ENCODE measurements at regions not wholly inside any gene's neighbourhood (a gene's known extent, or its start where the extent isn't known, plus 50 kb on each side); places are given as distances from the start of the nearest gene placed in this dataset.

- Histone ChIP-seq H3K27ac (ENCODE audit: extremely low read length, insufficient read depth, low read length) (no peak overlapping the region), H3K9ac (ENCODE audit: insufficient read depth, low read depth, low read length) (no peak overlapping the region), H3K4me2 (ENCODE audit: low read depth, low read length) (no peak overlapping the region), H3K9me3 (ENCODE audit: low read length) (no peaks in the 10 kb centered on the region), H3K27me3 (ENCODE audit: control insufficient read depth in 1 of 2, insufficient read depth in 2 of 2, low read length in 2 of 2) (no peaks in the 10 kb centered on the region), H3K4me3 (replicated peaks in 1 of 3; ENCODE audit: insufficient read depth in 1 of 3, low read depth in 2 of 3, low read length in 3 of 3) (no peak overlapping the region), H3K79me2 (ENCODE audit: insufficient read depth, low read length) (no peaks in the 10 kb centered on the region), H4K20me1 (ENCODE audit: insufficient read depth, low read length) (no peaks in the 10 kb centered on the region), H3K4me1 (ENCODE audit: insufficient read depth, low read length) (no peaks in the 10 kb centered on the region), H3K36me3 (replicated peaks in 1 of 2; ENCODE audit: control insufficient read depth in 1 of 2, insufficient read depth in 2 of 2, low read length in 2 of 2) (no peaks in the 10 kb centered on the region), H2AFZ (ENCODE audit: low read length) (no peak overlapping the region)
- no peak for FAIRE-seq
- no peak for TF ChIP-seq LCORL (IDR thresholded peaks at IDR 0.05)
- TF ChIP-seq LCORL (CRISPR knock-in tag; IDR thresholded peaks at IDR 0.05), result no peak
- TF ChIP-seq SSRP1 (CRISPR knock-in tag; IDR thresholded peaks at IDR 0.05), result no peak
- TF ChIP-seq KLF16 (CRISPR knock-in tag; IDR thresholded peaks at IDR 0.05), result no peak
- TF ChIP-seq RFX3 (CRISPR knock-in tag; IDR thresholded peaks at IDR 0.05), result no peak
- no peak for TF ChIP-seq PRPF4 (IDR thresholded peaks at IDR 0.05; ENCODE audit: low read depth, low read length, poor library complexity, severe bottlenecking)
- no peak for TF ChIP-seq ZNF225 (CRISPR knock-in tag; IDR thresholded peaks at IDR 0.05)
- no peak for TF ChIP-seq STAT5B (CRISPR knock-in tag; IDR thresholded peaks at IDR 0.05)
- TF ChIP-seq ZNF652 (CRISPR knock-in tag; IDR thresholded peaks at IDR 0.05; ENCODE audit: borderline replicate concordance, low read depth), result no peak
- TF ChIP-seq SAP130 (CRISPR knock-in tag; IDR thresholded peaks at IDR 0.05; ENCODE audit: low read depth), result no peak
- ChIA-PET POLR2A (no interaction called here), CTCF (ENCODE audit: low intra/inter-chr PET ratio, low total read pairs) (no interaction called here)
- intact Hi-C loops (cut with micrococcal nuclease; ENCODE audit: unreplicated experiment), result no loop called here
- BruUV-seq (replicated peaks), result no TSS peak
- DNase-seq (ENCODE audit: low spot score), result no peak
- WGBS (ENCODE audit: low lambda C conversion rate), result 14% methylated on average over 4 of the region's 4 CpGs
- in situ Hi-C loops (cut with HindIII; ENCODE audit: extremely low pct_ligation_motif_present, low pct_unique_long_range_greater_than_20kb), result no loop called here
- ATAC-seq, result no peak
These were observed 871.8 kb downstream of the OTOL1 start for GRCh38 chr3:162368417-162368816.

GRCh38 chr3:162369306-162369705 is 872.7 kb downstream of the OTOL1 start:
- H3K27ac ChIP-seq (ENCODE audit: extremely low read length, insufficient read depth, low read length), result no peak overlapping the region
- H3K36me3 ChIP-seq (replicated peaks in 1 of 2; ENCODE audit: control insufficient read depth in 1 of 2, insufficient read depth in 2 of 2, low read length in 2 of 2), result no peaks in the 10 kb centered on the region
- no peaks in the 10 kb centered on the region for H3K27me3 ChIP-seq (ENCODE audit: control insufficient read depth in 1 of 2, insufficient read depth in 2 of 2, low read length in 2 of 2)
- 0% methylated on average over 1 of the region's 1 CpG for WGBS (ENCODE audit: low lambda C conversion rate)
- POLR2A ChIA-PET, result no interaction called here
- CTCF ChIA-PET (ENCODE audit: low intra/inter-chr PET ratio, low total read pairs), result no interaction called here
- H3K9me3 ChIP-seq (ENCODE audit: low read length), result no peaks in the 10 kb centered on the region
- in situ Hi-C loops (cut with HindIII; ENCODE audit: extremely low pct_ligation_motif_present, low pct_unique_long_range_greater_than_20kb), result no loop called here
- H3K4me2 ChIP-seq (ENCODE audit: low read depth, low read length), result no peak overlapping the region
- no TSS peak for BruUV-seq (replicated peaks)
- DNase-seq (ENCODE audit: low spot score) (no peak), FAIRE-seq (no peak), ATAC-seq (no peak)
- H2AFZ ChIP-seq (ENCODE audit: low read length), result no peak overlapping the region
- no peaks in the 10 kb centered on the region for H3K79me2 ChIP-seq (ENCODE audit: insufficient read depth, low read length)
- H3K4me1 ChIP-seq (ENCODE audit: insufficient read depth, low read length), result no peaks in the 10 kb centered on the region
- no peak for TF ChIP-seq DRAP1 (CRISPR knock-in tag; IDR thresholded peaks at IDR 0.05)
- TF ChIP-seq ZNF446 (CRISPR knock-in tag; IDR thresholded peaks at IDR 0.05), result no peak
- no peak for TF ChIP-seq ZNF782 (CRISPR knock-in tag; IDR thresholded peaks at IDR 0.05; ENCODE audit: borderline replicate concordance)
- no peak for TF ChIP-seq SYNCRIP (IDR thresholded peaks at IDR 0.05; ENCODE audit: insufficient read depth, low read depth, low read length)
- TF ChIP-seq NFE2L2 (IDR thresholded peaks at IDR 0.05; ENCODE audit: low read length), result no peak
- no peak for TF ChIP-seq ZC3H13 (CRISPR knock-in tag; IDR thresholded peaks at IDR 0.05)
- TF ChIP-seq ZFP90 (CRISPR knock-in tag; IDR thresholded peaks at IDR 0.05; ENCODE audit: borderline replicate concordance), result no peak
- no peak for TF ChIP-seq ZBTB49 (CRISPR knock-in tag; IDR thresholded peaks at IDR 0.05; ENCODE audit: borderline replicate concordance)
- TF ChIP-seq ZNF33A (CRISPR knock-in tag; IDR thresholded peaks at IDR 0.05; ENCODE audit: borderline replicate concordance), result no peak
- intact Hi-C loops (cut with micrococcal nuclease; ENCODE audit: unreplicated experiment), result no loop called here
- no peaks in the 10 kb centered on the region for H4K20me1 ChIP-seq (ENCODE audit: insufficient read depth, low read length)
- H3K9ac ChIP-seq (ENCODE audit: insufficient read depth, low read depth, low read length), result no peak overlapping the region
- H3K4me3 ChIP-seq (replicated peaks in 1 of 3; ENCODE audit: insufficient read depth in 1 of 3, low read depth in 2 of 3, low read length in 3 of 3), result no peak overlapping the region

Data from HepG2 (cell line).